A549 (cell line): ENCODE measurements at regions not wholly inside any gene's neighbourhood (a gene's known extent, or its start where the extent isn't known, plus 50 kb on each side); places are given as distances from the start of the nearest gene placed in this dataset.

Source experiments
- ATAC-seq, 2 experiments: fragments of 200-7000 bp in 1 of 2; fragments of >200 bp in 1 of 2; cut with Nextera tagmentation in 1 of 2; cut with Tn5 transposase in 1 of 2; 3 replicates each; pipeline versions ENCODE4 v1.8.0 to v1.9.1; 2018 to 2020; ENCODE audit warnings: mild to moderate bottlenecking in 1 of 2, moderate library complexity in 1 of 2
- CTCF ChIA-PET: fragments of 300-600 bp; sonication (Branson Sonifier 250); formaldehyde crosslinking; extraction: SDS; loops from one replicate; lab custom pipeline; 2021; ENCODE audit warnings: antibody characterized with exemption, inconsistent platforms; lab: Yijun Ruan, JAX
- POLR2A ChIA-PET: fragments of 350-600 bp; formaldehyde crosslinking; extraction: SDS; loops from one replicate; lab custom pipeline; 2021; ENCODE audit warnings: antibody characterized with exemption, inconsistent platforms; lab: Yijun Ruan, JAX
- DNase-seq, 2 experiments: peaks; one replicate each; pipeline versions ENCODE4 v3.0.0 to v3.0.0-alpha.2; 2011 to 2016; ENCODE audit warnings: low read depth in 1 of 2, low spot score in 1 of 2
- FAIRE-seq: peaks from 2 replicates; lab custom pipeline; 2011; peaks lifted over from hg19 to GRCh38; lab: Jason Lieb, UNC
- H3K27ac ChIP-seq, 2 experiments: fragments of >200 bp; sonication (Bioruptor Twin); formaldehyde crosslinking; 3 replicates each; pipeline ENCODE4 v1.5.1; 2016 to 2017
- H3K4me1 ChIP-seq: fragments of >200 bp; sonication (Bioruptor Twin); formaldehyde crosslinking; 3 replicates; pipeline ENCODE4 v1.6.1; 2016
- H3K4me2 ChIP-seq: fragments of >200 bp; sonication (Bioruptor Twin); formaldehyde crosslinking; 3 replicates; pipeline ENCODE4 v1.6.1; 2016
- H3K4me3 ChIP-seq: fragments of >200 bp; sonication (Bioruptor Twin); formaldehyde crosslinking; 3 replicates; pipeline ENCODE4 v1.5.1; 2016
- H3K9me3 ChIP-seq: fragments of >200 bp; sonication (Bioruptor Twin); formaldehyde crosslinking; 3 replicates; pipeline ENCODE4 v1.6.1; 2016
- CBX2 ChIP-seq: fragments of 200-600 bp; sonication (generic); IDR thresholded peaks from 2 replicates; pipeline ENCODE4 v1.6.1; 2016; ENCODE audit warnings: low read depth, mild to moderate bottlenecking, borderline replicate concordance
- CBX8 ChIP-seq: fragments of 200-600 bp; sonication (generic); IDR thresholded peaks from 2 replicates; pipeline ENCODE4 v1.6.1; 2016
- CEBPB ChIP-seq, 2 experiments: fragments of >200 bp in 1 of 2; sonication (Bioruptor Twin) in 1 of 2; formaldehyde crosslinking in 1 of 2; IDR thresholded peaks; 2 replicates each; pipeline ENCODE4 v1.6.1; 2012 to 2016
- CHD2 ChIP-seq: fragments of 150-350 bp; IDR thresholded peaks from 2 replicates; pipeline ENCODE4 v1.6.1; 2014; ENCODE audit warnings: low read length; ENCODE audit not compliant: partially characterized antibody
- CHD4 ChIP-seq: fragments of 200-600 bp; sonication (generic); IDR thresholded peaks from 2 replicates; pipeline ENCODE4 v1.6.1; 2016; ENCODE audit warnings: antibody characterized with exemption, mild to moderate bottlenecking, borderline replicate concordance
- FOXS1 ChIP-seq: fragments of 250-450 bp; sonication (Bioruptor Pico); IDR thresholded peaks from 2 replicates; pipeline ENCODE4 v1.5.0; 2020; ENCODE audit warnings: mild to moderate bottlenecking, moderate library complexity
- GATA3 ChIP-seq: IDR thresholded peaks from 2 replicates; pipeline ENCODE4 v1.6.1; 2012; ENCODE audit warnings: borderline replicate concordance
- HEYL ChIP-seq: fragments of 250-450 bp; sonication (Bioruptor Pico); IDR thresholded peaks from 2 replicates; pipeline ENCODE4 v1.8.0; 2021; ENCODE audit warnings: mild to moderate bottlenecking, moderate library complexity
- HOXA7 ChIP-seq: fragments of 250-450 bp; sonication (Bioruptor Pico); IDR thresholded peaks from 2 replicates; pipeline ENCODE4 v1.5.0; 2020; ENCODE audit warnings: mild to moderate bottlenecking, moderate library complexity
- JUN ChIP-seq, 2 experiments: fragments of >200 bp; sonication (Bioruptor Twin); formaldehyde crosslinking; IDR thresholded peaks; 2 replicates in 1 of 2; 3 replicates in 1 of 2; pipeline ENCODE4 v1.6.1; 2016 to 2017
- KDM1A ChIP-seq: fragments of 200-600 bp; sonication (generic); IDR thresholded peaks from 2 replicates; pipeline ENCODE4 v1.6.1; 2016; ENCODE audit warnings: low read depth, mild to moderate bottlenecking
- KDM5A ChIP-seq: fragments of 200-600 bp; sonication (generic); IDR thresholded peaks from 2 replicates; pipeline ENCODE4 v1.6.1; 2016; ENCODE audit warnings: antibody characterized with exemption, mild to moderate bottlenecking
- NR3C1 ChIP-seq: fragments of >200 bp; sonication (Bioruptor Twin); formaldehyde crosslinking; IDR thresholded peaks from 3 replicates; pipeline ENCODE4 v1.6.1; 2017
- RARB ChIP-seq: fragments of 250-450 bp; sonication (Bioruptor Pico); IDR thresholded peaks from 2 replicates; pipeline ENCODE4 v1.8.0; 2021; ENCODE audit warnings: mild to moderate bottlenecking, moderate library complexity
- TP53 ChIP-seq: fragments of 250-450 bp; sonication (Bioruptor Pico); IDR thresholded peaks from 2 replicates; pipeline ENCODE4 v1.5.0; 2021; ENCODE audit warnings: mild to moderate bottlenecking, moderate library complexity
- ZC3H11A ChIP-seq: fragments of 450-650 bp; IDR thresholded peaks from 2 replicates; pipeline ENCODE4 v1.6.1; 2014; ENCODE audit warnings: antibody characterized with exemption, mild to moderate bottlenecking
- ZNF302 ChIP-seq: fragments of 250-450 bp; sonication (Bioruptor Pico); IDR thresholded peaks from 2 replicates; pipeline ENCODE4 v1.9.0; 2021; ENCODE audit warnings: inconsistent platforms, mild to moderate bottlenecking, moderate library complexity
- ZSCAN20 ChIP-seq: fragments of 250-450 bp; sonication (Bioruptor Pico); IDR thresholded peaks from 2 replicates; pipeline ENCODE4 v1.8.0; 2022; ENCODE audit warnings: mild to moderate bottlenecking, moderate library complexity
- WGBS: methylation state at CpG from one replicate; pipeline ENCODE4 v1.1.6; 2017; ENCODE audit errors: missing lambda C conversion rate; 5-methylcytosine and 5-hydroxymethylcytosine counted together
- TF ChIP-seq, protein P1 (sequence below): fragments of 200-600 bp; sonication (generic); IDR thresholded peaks from 2 replicates; pipeline ENCODE4 v1.6.1; 2016; ENCODE audit warnings: antibody characterized with exemption, mild to moderate bottlenecking, moderate library complexity
- TF ChIP-seq, protein P2 (sequence below): fragments of 150-350 bp; IDR thresholded peaks from 2 replicates; pipeline ENCODE4 v1.6.1; 2014; ENCODE audit warnings: low read depth, mild to moderate bottlenecking, low read length
- TF ChIP-seq, protein P3 (sequence below): fragments of >200 bp; sonication (Bioruptor Twin); formaldehyde crosslinking; IDR thresholded peaks from 3 replicates; pipeline ENCODE4 v1.6.1; 2016
- TF ChIP-seq, protein P4 (sequence below): IDR thresholded peaks from 2 replicates; pipeline ENCODE4 v1.6.1; 2012

DNA sequence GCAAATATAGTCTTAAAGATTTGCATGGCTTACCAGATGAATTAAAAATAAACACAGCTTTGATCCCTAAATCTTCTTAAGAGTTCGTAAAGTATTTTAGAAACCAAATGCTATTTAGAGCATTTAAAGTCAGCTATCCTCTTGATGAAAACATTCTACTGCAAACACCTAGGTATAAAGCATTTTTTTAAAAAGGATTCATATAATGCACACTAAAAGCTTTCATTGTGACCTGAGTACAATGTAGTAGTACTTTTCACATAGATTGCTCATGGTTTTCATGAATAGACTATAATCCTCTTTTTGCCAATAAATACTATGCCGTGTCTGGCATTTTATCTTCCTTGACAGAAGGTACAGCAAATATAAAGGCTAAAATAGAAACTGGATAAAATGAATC, 805.1 kb upstream of the INTU start:
- no peak for TF ChIP-seq FOXS1 (CRISPR knock-in tag)
- no peak for TF ChIP-seq ZSCAN20 (CRISPR knock-in tag)
- no peak for TF ChIP-seq CEBPB (IDR thresholded peaks at IDR 0.05)
- TF ChIP-seq JUN (IDR thresholded peaks at IDR 0.05): no peak
- no peak for TF ChIP-seq NR3C1
- TF ChIP-seq CHD4: no peak
- no peak for TF ChIP-seq ZNF302 (CRISPR knock-in tag)
- no peak for TF ChIP-seq CBX8
- no peak for TF ChIP-seq GATA3
- no peak for TF ChIP-seq CHD2
- TF ChIP-seq, protein P1, sequence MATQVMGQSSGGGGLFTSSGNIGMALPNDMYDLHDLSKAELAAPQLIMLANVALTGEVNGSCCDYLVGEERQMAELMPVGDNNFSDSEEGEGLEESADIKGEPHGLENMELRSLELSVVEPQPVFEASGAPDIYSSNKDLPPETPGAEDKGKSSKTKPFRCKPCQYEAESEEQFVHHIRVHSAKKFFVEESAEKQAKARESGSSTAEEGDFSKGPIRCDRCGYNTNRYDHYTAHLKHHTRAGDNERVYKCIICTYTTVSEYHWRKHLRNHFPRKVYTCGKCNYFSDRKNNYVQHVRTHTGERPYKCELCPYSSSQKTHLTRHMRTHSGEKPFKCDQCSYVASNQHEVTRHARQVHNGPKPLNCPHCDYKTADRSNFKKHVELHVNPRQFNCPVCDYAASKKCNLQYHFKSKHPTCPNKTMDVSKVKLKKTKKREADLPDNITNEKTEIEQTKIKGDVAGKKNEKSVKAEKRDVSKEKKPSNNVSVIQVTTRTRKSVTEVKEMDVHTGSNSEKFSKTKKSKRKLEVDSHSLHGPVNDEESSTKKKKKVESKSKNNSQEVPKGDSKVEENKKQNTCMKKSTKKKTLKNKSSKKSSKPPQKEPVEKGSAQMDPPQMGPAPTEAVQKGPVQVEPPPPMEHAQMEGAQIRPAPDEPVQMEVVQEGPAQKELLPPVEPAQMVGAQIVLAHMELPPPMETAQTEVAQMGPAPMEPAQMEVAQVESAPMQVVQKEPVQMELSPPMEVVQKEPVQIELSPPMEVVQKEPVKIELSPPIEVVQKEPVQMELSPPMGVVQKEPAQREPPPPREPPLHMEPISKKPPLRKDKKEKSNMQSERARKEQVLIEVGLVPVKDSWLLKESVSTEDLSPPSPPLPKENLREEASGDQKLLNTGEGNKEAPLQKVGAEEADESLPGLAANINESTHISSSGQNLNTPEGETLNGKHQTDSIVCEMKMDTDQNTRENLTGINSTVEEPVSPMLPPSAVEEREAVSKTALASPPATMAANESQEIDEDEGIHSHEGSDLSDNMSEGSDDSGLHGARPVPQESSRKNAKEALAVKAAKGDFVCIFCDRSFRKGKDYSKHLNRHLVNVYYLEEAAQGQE: no peak
- TF ChIP-seq TP53 (CRISPR knock-in tag): no peak
- no peak for TF ChIP-seq KDM5A
- TF ChIP-seq HEYL (CRISPR knock-in tag): no peak
- TF ChIP-seq, protein P2, sequence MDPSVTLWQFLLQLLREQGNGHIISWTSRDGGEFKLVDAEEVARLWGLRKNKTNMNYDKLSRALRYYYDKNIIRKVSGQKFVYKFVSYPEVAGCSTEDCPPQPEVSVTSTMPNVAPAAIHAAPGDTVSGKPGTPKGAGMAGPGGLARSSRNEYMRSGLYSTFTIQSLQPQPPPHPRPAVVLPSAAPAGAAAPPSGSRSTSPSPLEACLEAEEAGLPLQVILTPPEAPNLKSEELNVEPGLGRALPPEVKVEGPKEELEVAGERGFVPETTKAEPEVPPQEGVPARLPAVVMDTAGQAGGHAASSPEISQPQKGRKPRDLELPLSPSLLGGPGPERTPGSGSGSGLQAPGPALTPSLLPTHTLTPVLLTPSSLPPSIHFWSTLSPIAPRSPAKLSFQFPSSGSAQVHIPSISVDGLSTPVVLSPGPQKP: no peak
- TF ChIP-seq RARB (CRISPR knock-in tag): no peak
- ATAC-seq: no peak
- Histone ChIP-seq H3K4me3 (no peak overlapping the region), H3K27ac (no peak overlapping the region), H3K4me1 (no peaks in the 10 kb centered on the region), H3K9me3 (no peaks in the 10 kb centered on the region), H3K4me2 (no peak overlapping the region)
- FAIRE-seq: no peak
- ChIA-PET POLR2A (no interaction called here), CTCF (no interaction called here)
- no peak for DNase-seq
- 27% methylated on average over 2 of the region's 2 CpGs for WGBS

DNA sequence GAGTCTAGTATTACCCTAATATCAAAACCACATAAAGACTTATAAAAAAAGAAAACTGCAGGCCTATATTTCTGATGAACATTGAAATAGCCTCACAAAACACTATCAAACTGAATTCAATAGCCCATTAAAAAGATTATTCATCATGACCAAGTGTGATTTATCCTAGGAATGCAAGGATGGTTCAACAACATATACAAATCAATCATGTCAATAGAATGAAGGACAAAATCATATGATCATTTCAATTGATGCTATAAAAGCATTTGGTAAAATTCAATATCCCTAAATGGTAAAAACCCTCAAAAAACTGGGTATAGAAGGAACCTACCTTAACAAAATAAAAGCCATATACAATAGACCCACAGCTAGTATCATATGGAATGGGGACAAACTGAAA, 797.9 kb upstream of the INTU start:
- ATAC-seq (no peak), DNase-seq (no peak), FAIRE-seq (no peak)
- no peak overlapping the region for H3K27ac ChIP-seq
- TF ChIP-seq KDM1A (no peak), ZC3H11A (no peak), GATA3 (no peak), FOXS1 (CRISPR knock-in tag) (no peak), HOXA7 (CRISPR knock-in tag) (no peak), RARB (CRISPR knock-in tag) (no peak), CBX2 (no peak)
- TF ChIP-seq, protein P3, sequence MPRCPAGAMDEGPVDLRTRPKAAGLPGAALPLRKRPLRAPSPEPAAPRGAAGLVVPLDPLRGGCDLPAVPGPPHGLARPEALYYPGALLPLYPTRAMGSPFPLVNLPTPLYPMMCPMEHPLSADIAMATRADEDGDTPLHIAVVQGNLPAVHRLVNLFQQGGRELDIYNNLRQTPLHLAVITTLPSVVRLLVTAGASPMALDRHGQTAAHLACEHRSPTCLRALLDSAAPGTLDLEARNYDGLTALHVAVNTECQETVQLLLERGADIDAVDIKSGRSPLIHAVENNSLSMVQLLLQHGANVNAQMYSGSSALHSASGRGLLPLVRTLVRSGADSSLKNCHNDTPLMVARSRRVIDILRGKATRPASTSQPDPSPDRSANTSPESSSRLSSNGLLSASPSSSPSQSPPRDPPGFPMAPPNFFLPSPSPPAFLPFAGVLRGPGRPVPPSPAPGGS: no peak
- TF ChIP-seq, protein P4, sequence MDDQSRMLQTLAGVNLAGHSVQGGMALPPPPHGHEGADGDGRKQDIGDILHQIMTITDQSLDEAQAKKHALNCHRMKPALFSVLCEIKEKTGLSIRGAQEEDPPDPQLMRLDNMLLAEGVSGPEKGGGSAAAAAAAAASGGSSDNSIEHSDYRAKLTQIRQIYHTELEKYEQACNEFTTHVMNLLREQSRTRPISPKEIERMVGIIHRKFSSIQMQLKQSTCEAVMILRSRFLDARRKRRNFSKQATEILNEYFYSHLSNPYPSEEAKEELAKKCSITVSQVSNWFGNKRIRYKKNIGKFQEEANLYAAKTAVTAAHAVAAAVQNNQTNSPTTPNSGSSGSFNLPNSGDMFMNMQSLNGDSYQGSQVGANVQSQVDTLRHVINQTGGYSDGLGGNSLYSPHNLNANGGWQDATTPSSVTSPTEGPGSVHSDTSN: no peak
- H3K9me3 ChIP-seq: no peaks in the 10 kb centered on the region; the same call in 2 of the 3 replicates
- CTCF ChIA-PET: no interaction called here
- H3K4me3 ChIP-seq: no peak overlapping the region
- POLR2A ChIA-PET: no interaction called here
- no peaks in the 10 kb centered on the region for H3K4me1 ChIP-seq
- H3K4me2 ChIP-seq: no peak overlapping the region
